GM12878 (cell line): ENCODE measurements at regions not wholly inside any gene's neighbourhood (a gene's known extent, or its start where the extent isn't known, plus 50 kb on each side); places are given as distances from the start of the nearest gene placed in this dataset.

Experiments
- ATAC-seq: fragments of 200-7000 bp; cut with Tn5 transposase; 3 replicates; pipeline ENCODE4 v1.9.1; 2020; ENCODE audit warnings: mild to moderate bottlenecking, moderate library complexity
- BruUV-seq: library from RNA; stranded (reverse); fragments of 400-500 nt; replicated peaks from 2 replicates; lab custom pipeline; 2021; lab: Mats Ljungman, UMichigan
- CTCF ChIA-PET: fragments of 300-600 bp; sonication (Branson Sonifier 250); formaldehyde crosslinking; extraction: SDS; loops from one replicate; lab custom pipeline; 2021; ENCODE audit warnings: inconsistent platforms; lab: Yijun Ruan, JAX
- POLR2A ChIA-PET: fragments of 350-600 bp; formaldehyde crosslinking; extraction: SDS; loops from one replicate; lab custom pipeline; 2021; ENCODE audit warnings: inconsistent platforms; lab: Charles Lee
- RAD21 ChIA-PET: fragments of 300-600 bp; sonication (Branson Sonifier 250); formaldehyde crosslinking; loops from one replicate; lab custom pipeline; 2023; ENCODE audit warnings: antibody characterized with exemption; ENCODE audit not compliant: unreplicated experiment; lab: Charles Lee
- SMC1A ChIA-PET: fragments of 300-600 bp; sonication (Branson Sonifier 250); formaldehyde crosslinking; loops from one replicate; lab custom pipeline; 2023; ENCODE audit not compliant: unreplicated experiment, uncharacterized antibody; lab: Charles Lee
- DNase-seq: peaks from one replicate; pipeline ENCODE4 v3.0.0-alpha.2; 2011; ENCODE audit warnings: low read depth, low spot score
- FAIRE-seq: peaks from 3 replicates; lab custom pipeline; 2011; peaks lifted over from hg19 to GRCh38; lab: Jason Lieb, UNC
- H2AFZ ChIP-seq: 2 replicates; pipeline ENCODE4 v1.6.0; 2011; ENCODE audit warnings: low read depth, low read length, control low read depth; ENCODE audit not compliant: control insufficient read depth
- H3K27ac ChIP-seq: 2 replicates; pipeline ENCODE4 v1.5.1; 2011; ENCODE audit warnings: control low read depth; ENCODE audit not compliant: control insufficient read depth, insufficient read depth
- H3K27me3 ChIP-seq, 2 experiments: replicated peaks in 1 of 2; 2 replicates each; pipeline versions ENCODE4 v1.6.0 to v1.6.1; 2011; ENCODE audit warnings: low read length in 1 of 2; ENCODE audit not compliant: control insufficient read depth in 2 of 2, insufficient read depth in 2 of 2
- H3K36me3 ChIP-seq, 2 experiments: 2 replicates each; pipeline ENCODE4 v1.5.1; 2011; ENCODE audit warnings: low read length in 1 of 2; ENCODE audit not compliant: control insufficient read depth in 2 of 2, insufficient read depth in 2 of 2
- H3K4me1 ChIP-seq: 2 replicates; pipeline ENCODE4 v1.6.1; 2011; ENCODE audit warnings: mild to moderate bottlenecking, low read length, moderate library complexity, mixed read lengths; ENCODE audit not compliant: control insufficient read depth, insufficient read depth
- H3K4me2 ChIP-seq: 2 replicates; pipeline ENCODE4 v1.6.0; 2011; ENCODE audit warnings: control low read depth; ENCODE audit not compliant: control insufficient read depth, insufficient read depth
- H3K4me3 ChIP-seq: fragments of 200-600 bp; sonication (generic); 2 replicates; pipeline ENCODE4 v1.5.1; 2016
- H3K79me2 ChIP-seq: 2 replicates; pipeline ENCODE4 v1.6.0; 2011; ENCODE audit warnings: low read length; ENCODE audit not compliant: control insufficient read depth, insufficient read depth
- H3K9ac ChIP-seq: 2 replicates; pipeline ENCODE4 v1.8.0; 2011; ENCODE audit warnings: low read length, control low read depth, mixed read lengths; ENCODE audit not compliant: control insufficient read depth, insufficient read depth
- H3K9me3 ChIP-seq: replicated peaks from 3 replicates; pipeline ENCODE4 v1.5.1; 2011; ENCODE audit warnings: mild to moderate bottlenecking, low read length; ENCODE audit not compliant: control insufficient read depth, insufficient read depth
- H4K20me1 ChIP-seq: 2 replicates; pipeline ENCODE4 v1.6.0; 2011; ENCODE audit not compliant: control insufficient read depth, insufficient read depth
- ASH2L ChIP-seq: fragments of 300-600, 200-600 bp; sonication (generic); IDR thresholded peaks from 2 replicates; pipeline ENCODE4 v1.6.1; 2017; ENCODE audit warnings: low read depth, mild to moderate bottlenecking, borderline replicate concordance
- CTCF ChIP-seq, 3 experiments: IDR thresholded peaks in 2 of 3; conservative IDR thresholded peaks in 1 of 3; 2 replicates each; pipeline ENCODE4 v1.5.1; 2011; ENCODE audit warnings: low read depth in 3 of 3, low read length in 3 of 3, mild to moderate bottlenecking in 3 of 3, control low read depth in 2 of 3, moderate library complexity in 2 of 3, inconsistent platforms in 1 of 3, mixed read lengths in 1 of 3; ENCODE audit not compliant: control insufficient read depth in 2 of 3, insufficient read depth in 1 of 3; ENCODE audit errors: extremely low read depth in 1 of 3
- E4F1 ChIP-seq: fragments of 450-650 bp; IDR thresholded peaks from 2 replicates; pipeline ENCODE4 v1.6.1; 2018; ENCODE audit warnings: borderline replicate concordance, mild to moderate bottlenecking; ENCODE audit not compliant: partially characterized antibody
- HDAC6 ChIP-seq: fragments of 200-600 bp; sonication (generic); IDR thresholded peaks from one replicate; pipeline ENCODE4 v1.8.0; 2017; ENCODE audit warnings: antibody characterized with exemption; ENCODE audit not compliant: unreplicated experiment
- IKZF2 ChIP-seq, 2 experiments: fragments of 450-650 bp; IDR thresholded peaks; 2 replicates each; pipeline ENCODE4 v1.6.1; 2017; ENCODE audit warnings: mild to moderate bottlenecking in 2 of 2, moderate library complexity in 2 of 2
- MTA2 ChIP-seq: fragments of 450-650 bp; IDR thresholded peaks from 2 replicates; pipeline ENCODE4 v1.6.1; 2016; ENCODE audit warnings: low read depth, mild to moderate bottlenecking, moderate library complexity
- REST ChIP-seq: IDR thresholded peaks from 2 replicates; pipeline ENCODE4 v1.6.1; 2012; ENCODE audit warnings: mild to moderate bottlenecking, low read depth, low read length
- SP1 ChIP-seq: IDR thresholded peaks from one replicate; pipeline ENCODE4 v1.6.1; 2011; ENCODE audit warnings: low read depth, low read length
- USF1 ChIP-seq: IDR thresholded peaks from 2 replicates; pipeline ENCODE4 v1.6.1; 2011; ENCODE audit warnings: borderline replicate concordance, low read depth, mild to moderate bottlenecking, moderate library complexity, mixed read lengths, low read length; ENCODE audit not compliant: insufficient read depth; ENCODE audit errors: extremely low read length
- ZNF384 ChIP-seq: IDR thresholded peaks from 2 replicates; pipeline ENCODE4 v1.6.1; 2012; ENCODE audit warnings: low read depth, mild to moderate bottlenecking, low read length, improper control_type of control experiment, borderline replicate concordance
- WGBS: methylation state at CpG from one replicate; pipeline ENCODE4 v1.1.6; 2016; ENCODE audit warnings: low lambda C conversion rate; ENCODE audit not compliant: insufficient replicate concordance, insufficient coverage; ENCODE audit errors: missing lambda C conversion rate; 5-methylcytosine and 5-hydroxymethylcytosine counted together
- in situ Hi-C: fragments of 300-500 bp; cut with MboI; formaldehyde crosslinking; loops from 9 replicates; pipeline ENCODE4 v1.14.3; 2018; ENCODE audit warnings: mixed read lengths
- intact Hi-C: fragments of 100-400 bp; cut with micrococcal nuclease; formaldehyde crosslinking; loops from one replicate; pipeline ENCODE4 v1.14.2; 2022; ENCODE audit not compliant: unreplicated experiment

GRCh38 chr2:64262816-64263215, 118.6 kb upstream of the PELI1 start (continued):
- no peak for TF ChIP-seq CTCF (IDR thresholded peaks at IDR 0.05 in 2 of 3, conservative IDR thresholded peaks at IDR 0.05 in 1 of 3; ENCODE audit: control insufficient read depth in 2 of 3, extremely low read depth in 1 of 3, insufficient read depth in 1 of 3, low read depth in 3 of 3, low read length in 3 of 3)

- Histone ChIP-seq H3K9ac (no peak overlapping the region), H3K4me1 (peaks cover 10% of the 10 kb centered on the region), H3K79me2 (no peaks in the 10 kb centered on the region), H3K9me3 (no peaks in the 10 kb centered on the region), H3K4me2 (no peak overlapping the region), H3K36me3 (no peaks in the 10 kb centered on the region), H3K27ac (no peak overlapping the region), H3K4me3 (no peak overlapping the region), H3K27me3 (no peaks in the 10 kb centered on the region), H4K20me1 (no peaks in the 10 kb centered on the region), H2AFZ (peak overlapping the region; percentile 13; the same call in 1 of the 2 replicates)
- intact Hi-C loops (loop anchor here (5.0 kb wide), 1 partner anchor 64 kb away; no protein-coding TSS in a partner anchor), in situ Hi-C loops (no loop called here)
- BruUV-seq = no TSS peak
- ChIA-PET CTCF (interaction anchor here (0.9 to 1.7 kb wide), 5 partner anchors 10 to 64 kb away, joined by 3 to 8 read pairs (median 3); no protein-coding TSS in a partner anchor), SMC1A (interaction anchor here (1.2 to 3.0 kb wide), 8 partner anchors 9 to 62 kb away, joined by 3 to 13 read pairs (median 8); no protein-coding TSS in a partner anchor), POLR2A (interaction anchor here (1.1 to 1.7 kb wide), 3 partner anchors 10 to 32 kb away, joined by 3 to 5 read pairs (median 4); no protein-coding TSS in a partner anchor), RAD21 (interaction anchor here (1.4 to 1.8 kb wide), 3 partner anchors 34 to 214 kb away, joined by 3 to 10 read pairs (median 4); no protein-coding TSS in a partner anchor)
- FAIRE-seq (no peak), DNase-seq (no peak), ATAC-seq (no peak)
- 58% methylated on average over 6 of the region's 6 CpGs for WGBS
- TF ChIP-seq ASH2L (no peak), ZNF384 (no peak), USF1 (no peak), IKZF2 (IDR thresholded peaks at IDR 0.05) (no peak), E4F1 (no peak), HDAC6 (no peak), SP1 (no peak), MTA2 (no peak), REST (no peak)
These were observed 119.1 kb upstream of the PELI1 start for GRCh38 chr2:64263315-64263714.
